ENCODE measurements at regions not wholly inside any gene's neighbourhood (a gene's known extent, or its start where the extent isn't known, plus 50 kb on each side); places are given as distances from the start of the nearest gene placed in this dataset.
"Not testable (repeated sequence)": the region's sequence is repeated elsewhere in the genome, so short reads cannot be mapped to it uniquely, and the experiment has no call there.

DNA sequence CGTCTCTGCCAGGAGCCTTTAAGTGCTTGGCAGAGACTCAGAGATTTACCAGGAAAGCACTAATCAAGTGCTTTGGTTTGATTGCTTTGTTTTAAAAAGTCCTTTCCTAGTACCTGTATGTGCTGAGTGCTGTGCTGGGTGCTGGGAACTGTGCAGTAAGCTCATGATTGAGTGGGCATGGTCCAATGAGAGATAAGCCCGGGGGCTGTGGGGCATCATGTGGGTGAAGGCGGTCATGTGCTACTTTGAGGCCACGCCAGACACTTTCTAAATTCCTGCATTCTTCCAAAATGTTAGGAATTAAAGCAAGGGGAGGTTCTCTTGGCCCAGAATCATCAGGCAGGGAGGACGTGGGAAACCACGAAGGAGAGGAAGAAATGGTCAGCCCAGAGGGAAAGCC is 109.0 kb downstream of the ACAA2 start:
- Mint-ChIP-seq H3K36me3 (no peaks in the 10 kb centered on the region), H3K9me3 (no peaks in the 10 kb centered on the region), H3K27ac (no peak overlapping the region), H3K4me1 (no peaks in the 10 kb centered on the region), H3K4me3 (no peak overlapping the region)
- ATAC-seq (no peak), DNase-seq (ENCODE audit: low spot score in 2 of 2) (no peak)

- no peaks in the 10 kb centered on the region for H3K9me3 Mint-ChIP-seq
- DNase-seq (ENCODE audit: low spot score in 2 of 2) (no peak), ATAC-seq (no peak)
- H3K27ac Mint-ChIP-seq = no peak overlapping the region
- H3K4me1 Mint-ChIP-seq = no peaks in the 10 kb centered on the region
- no peak overlapping the region for H3K4me3 Mint-ChIP-seq
- no peaks in the 10 kb centered on the region for H3K36me3 Mint-ChIP-seq
These were observed 112.1 kb downstream of the ACAA2 start for GRCh38 chr18:49701190-49701589.

- DNase-seq (ENCODE audit: low spot score in 2 of 2) (no peak), ATAC-seq (no peak)
- Mint-ChIP-seq H3K9me3 (no peaks in the 10 kb centered on the region), H3K36me3 (no peaks in the 10 kb centered on the region), H3K4me3 (no peak overlapping the region), H3K27ac (no peak overlapping the region), H3K4me1 (no peaks in the 10 kb centered on the region)
These were observed 114.0 kb downstream of the ACAA2 start for GRCh38 chr18:49699303-49699702.

- Mint-ChIP-seq H3K27ac (peak overlapping the region; percentile 26), H3K36me3 (no peaks in the 10 kb centered on the region), H3K4me3 (no peak overlapping the region), H3K9me3 (no peaks in the 10 kb centered on the region), H3K4me1 (no peaks in the 10 kb centered on the region)
- DNase-seq (ENCODE audit: low spot score in 2 of 2) = no peak
- ATAC-seq = no peak
These were observed 114.8 kb downstream of the ACAA2 start for GRCh38 chr18:49698525-49699025.

- no peaks in the 10 kb centered on the region for H3K9me3 Mint-ChIP-seq
- DNase-seq (ENCODE audit: low spot score in 2 of 2) (no peak), ATAC-seq (no peak)
- H3K27ac Mint-ChIP-seq = no peak overlapping the region
- no peak overlapping the region for H3K4me3 Mint-ChIP-seq
- H3K4me1 Mint-ChIP-seq = no peaks in the 10 kb centered on the region
- H3K36me3 Mint-ChIP-seq = no peaks in the 10 kb centered on the region
These were observed 115.4 kb downstream of the ACAA2 start for GRCh38 chr18:49697757-49698524.

GRCh38 chr18:49697049-49697448 is 116.3 kb downstream of the ACAA2 start:
- Mint-ChIP-seq H3K4me1 (no peaks in the 10 kb centered on the region), H3K27ac (no peak overlapping the region), H3K36me3 (no peaks in the 10 kb centered on the region), H3K9me3 (no peaks in the 10 kb centered on the region), H3K4me3 (no peak overlapping the region)
- DNase-seq (ENCODE audit: low spot score in 2 of 2) = no peak
- ATAC-seq = no peak

DNA sequence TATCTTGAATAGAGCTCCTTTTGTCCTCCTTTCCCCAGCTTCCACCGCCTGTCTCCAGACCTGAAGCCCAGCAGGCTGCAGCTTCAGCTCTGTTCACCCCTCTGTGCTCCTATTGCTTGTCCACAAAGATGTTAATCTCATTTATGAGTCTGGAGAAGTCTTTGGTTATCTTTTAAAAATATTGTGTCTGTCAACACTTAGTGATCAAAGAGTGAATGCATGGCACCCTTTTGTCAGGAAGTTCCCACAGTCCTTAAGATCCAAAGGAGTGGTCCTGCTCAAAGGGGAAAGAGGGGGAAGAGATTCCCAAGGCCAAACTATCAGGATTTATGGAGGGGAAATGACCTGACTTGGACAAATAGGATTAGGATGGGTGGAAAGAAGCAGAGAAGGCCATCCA is 118.9 kb downstream of the ACAA2 start:
- Mint-ChIP-seq H3K9me3 (no peaks in the 10 kb centered on the region), H3K4me1 (peaks cover 18% of the 10 kb centered on the region), H3K36me3 (no peaks in the 10 kb centered on the region), H3K4me3 (no peak overlapping the region), H3K27ac (no peak overlapping the region)
- DNase-seq (ENCODE audit: low spot score in 2 of 2) (no peak), ATAC-seq (no peak)

DNA sequence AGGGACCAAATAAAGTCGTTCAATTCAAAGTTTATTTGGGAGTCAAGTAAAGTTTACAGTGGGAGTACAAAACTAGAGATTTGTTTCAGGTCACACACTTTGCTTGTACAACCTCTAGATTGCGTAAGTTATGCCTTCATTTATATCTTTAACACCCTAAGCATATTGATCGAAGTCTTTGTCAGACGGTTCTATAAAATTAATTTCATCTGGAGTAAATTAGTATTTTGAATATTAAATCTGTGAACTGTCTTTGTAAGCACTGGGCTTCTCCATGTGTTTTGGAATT is 119.7 kb downstream of the ACAA2 start:
- H3K4me1 Mint-ChIP-seq = peaks cover 18% of the 10 kb centered on the region
- no peak overlapping the region for H3K27ac Mint-ChIP-seq
- no peaks in the 10 kb centered on the region for H3K36me3 Mint-ChIP-seq
- no peak overlapping the region for H3K4me3 Mint-ChIP-seq
- no peak for ATAC-seq
- H3K9me3 Mint-ChIP-seq = no peaks in the 10 kb centered on the region
- DNase-seq (ENCODE audit: low spot score in 2 of 2) = no peak

DNA sequence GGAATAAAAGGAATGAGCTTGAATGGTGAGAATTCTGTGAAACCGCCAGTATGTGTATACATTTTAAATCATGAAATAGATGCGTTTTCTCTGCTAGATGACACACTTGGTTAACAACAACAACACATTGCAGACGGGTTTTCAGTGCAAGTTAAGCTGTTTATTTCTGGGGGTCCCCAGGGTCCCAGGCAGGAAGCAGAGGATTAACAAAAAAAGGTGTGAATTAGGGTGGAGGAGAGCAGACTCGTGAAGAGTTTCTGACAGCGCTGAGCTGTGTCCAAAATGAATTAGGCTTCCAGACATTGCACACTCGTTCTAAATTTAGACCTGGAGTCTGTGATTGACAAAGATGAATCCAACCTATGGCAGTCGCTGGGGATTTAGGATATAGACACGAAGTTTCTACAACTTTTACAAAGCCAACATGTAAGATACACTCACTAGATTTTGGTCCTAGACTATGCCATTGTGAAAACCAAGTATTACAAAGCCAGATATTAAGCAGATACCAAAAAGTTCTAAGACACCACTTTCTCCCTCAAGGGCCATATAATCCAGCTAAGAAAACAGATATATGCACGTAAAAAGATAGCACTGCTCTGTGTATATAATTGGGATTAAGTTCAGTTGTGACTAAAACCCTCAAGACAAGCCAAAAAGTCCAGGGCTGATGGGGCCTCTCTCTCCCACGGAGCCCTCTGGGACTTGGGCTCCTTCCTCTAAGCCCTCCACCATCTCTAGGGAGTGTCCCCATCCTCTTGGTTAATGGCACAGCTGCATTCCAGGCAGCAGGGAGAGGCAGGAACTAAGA is 120.2 kb downstream of the ACAA2 start:
- Mint-ChIP-seq H3K4me3 (no peak overlapping the region), H3K36me3 (no peaks in the 10 kb centered on the region), H3K4me1 (peaks cover 18% of the 10 kb centered on the region), H3K9me3 (no peaks in the 10 kb centered on the region), H3K27ac (no peak overlapping the region)
- DNase-seq (ENCODE audit: low spot score in 2 of 2) (no peak), ATAC-seq (no peak)

- DNase-seq (ENCODE audit: low spot score in 2 of 2) (no peak), ATAC-seq (no peak)
- H3K4me1 Mint-ChIP-seq = peaks cover 18% of the 10 kb centered on the region
- H3K27ac Mint-ChIP-seq = no peak overlapping the region
- H3K36me3 Mint-ChIP-seq = no peaks in the 10 kb centered on the region
- no peak overlapping the region for H3K4me3 Mint-ChIP-seq
- H3K9me3 Mint-ChIP-seq = no peaks in the 10 kb centered on the region
These were observed 122.1 kb downstream of the ACAA2 start for GRCh38 chr18:49691177-49691608.

DNA sequence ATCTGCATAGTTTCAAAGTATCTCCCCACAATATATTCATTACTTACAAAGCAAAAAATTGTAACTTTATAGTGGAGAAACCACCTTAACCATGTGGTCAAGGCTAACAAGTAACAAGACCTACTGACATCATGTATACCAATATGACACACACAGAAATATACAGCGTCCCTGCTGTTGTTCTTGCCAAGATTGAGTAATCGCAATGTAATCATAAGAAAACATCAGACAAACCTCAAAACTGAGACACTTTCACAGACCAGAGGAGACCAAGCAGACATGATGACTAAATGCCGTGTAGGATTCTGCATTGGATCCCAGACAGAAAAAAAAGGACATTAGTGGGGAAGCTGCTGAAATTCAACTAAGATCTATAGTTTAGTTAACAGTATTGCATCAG is 123.0 kb downstream of the ACAA2 start:
- Mint-ChIP-seq H3K4me3 (no peak overlapping the region), H3K4me1 (peaks cover 18% of the 10 kb centered on the region), H3K36me3 (no peaks in the 10 kb centered on the region), H3K27ac (no peak overlapping the region), H3K9me3 (no peaks in the 10 kb centered on the region)
- no peak for DNase-seq (ENCODE audit: low spot score in 2 of 2)
- ATAC-seq = peak; percentile 99

DNA sequence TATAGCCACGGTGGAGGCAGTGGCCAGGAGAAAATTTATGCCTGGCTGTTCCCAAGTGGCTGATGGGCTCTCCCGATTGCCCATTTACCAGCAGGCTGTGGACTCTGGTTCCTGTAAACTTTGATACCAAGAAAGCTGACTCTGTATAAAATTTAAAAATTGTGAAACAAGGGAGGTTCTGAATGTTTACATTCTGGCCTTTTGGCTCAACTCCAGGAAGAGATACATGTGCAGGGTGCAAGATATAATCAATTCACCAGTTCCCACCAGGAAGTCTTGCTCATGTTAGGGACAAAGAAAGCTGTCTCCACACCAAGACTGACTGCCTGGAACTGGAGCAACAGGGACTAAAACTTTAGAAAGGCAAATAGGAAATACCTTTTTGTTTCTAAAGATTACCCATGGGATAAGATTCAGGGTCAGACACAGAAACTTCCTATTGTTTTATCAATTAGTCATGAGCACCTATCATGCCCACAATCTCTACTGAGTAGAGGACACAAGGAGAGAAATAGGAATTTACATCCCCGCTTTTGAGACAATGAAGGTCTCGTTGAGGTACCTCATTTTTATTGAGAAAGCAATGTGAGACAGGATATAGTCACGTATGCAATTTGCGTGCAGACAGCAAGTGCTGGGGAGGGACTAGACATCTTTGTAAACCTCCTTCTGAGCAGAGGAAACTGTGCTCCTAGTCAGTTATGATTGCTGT is 123.5 kb downstream of the LIPG start:
- Mint-ChIP-seq H3K9me3 (no peaks in the 10 kb centered on the region), H3K27ac (no peak overlapping the region), H3K4me1 (peaks cover 13% of the 10 kb centered on the region), H3K4me3 (no peak overlapping the region), H3K36me3 (no peaks in the 10 kb centered on the region)
- DNase-seq (ENCODE audit: low spot score in 2 of 2) (no peak), ATAC-seq (no peak)

- H3K9me3 Mint-ChIP-seq, H3K4me3 Mint-ChIP-seq: not testable (repeated sequence)
These were observed 120.9 kb downstream of the LIPG start for GRCh38 chr18:49682803-49683190.

GRCh38 chr18:49682173-49682802 is 120.4 kb downstream of the LIPG start:
- DNase-seq (ENCODE audit: low spot score in 2 of 2) (no peak), ATAC-seq (no peak)
- Mint-ChIP-seq H3K4me1 (peaks cover 11% of the 10 kb centered on the region), H3K9me3 (no peaks in the 10 kb centered on the region), H3K36me3 (no peaks in the 10 kb centered on the region), H3K4me3 (no peak overlapping the region), H3K27ac (no peak overlapping the region)

More at GRCh38 chr18:49682803-49683190, 120.9 kb downstream of the LIPG start:
- H3K36me3 Mint-ChIP-seq; H3K27ac Mint-ChIP-seq; DNase-seq (ENCODE audit: low spot score in 2 of 2); ATAC-seq; H3K4me1 Mint-ChIP-seq: not testable (repeated sequence)

GRCh38 chr18:49681387-49681786 is 119.5 kb downstream of the LIPG start:
- Mint-ChIP-seq H3K27ac (no peak overlapping the region), H3K9me3 (no peaks in the 10 kb centered on the region), H3K4me1 (peaks cover 11% of the 10 kb centered on the region), H3K4me3 (no peak overlapping the region), H3K36me3 (no peaks in the 10 kb centered on the region)
- ATAC-seq = no peak
- DNase-seq (ENCODE audit: low spot score in 2 of 2) = no peak

Measured in stimulated activated effector memory CD8-positive, alpha-beta T cell treated with anti-CD3 and anti-CD28 coated beads, Interleukin-12 subunit alpha, Interleukin-12 subunit beta, amount 100 ng/mL, for 72 hours (primary cell).